Natural killer cell (primary cell): ENCODE measurements at regions not wholly inside any gene's neighbourhood (a gene's known extent, or its start where the extent isn't known, plus 50 kb on each side); places are given as distances from the start of the nearest gene placed in this dataset.

Experiments used
- ATAC-seq, 3 donors: fragments of 150-1000 bp in 2 of 3; fragments of 200-7000 bp in 1 of 3; cut with Tn5 transposase; 1 replicate in 1 of 3; 2 replicates in 2 of 3; pipeline ENCODE4 v1.10.0; 2021; ENCODE audit warnings: mild to moderate bottlenecking in 2 of 3, moderate library complexity in 2 of 3
- DNase-seq, 2 donors: peaks; one replicate each; pipeline versions ENCODE4 v3.0.0 to v3.0.0-alpha.2; 2013 to 2021; ENCODE audit warnings: mixed read lengths in 1 of 2
- H3K27ac ChIP-seq: one replicate; pipeline ENCODE4 v1.5.1; 2013; ENCODE audit warnings: mild to moderate bottlenecking, low read length
- H3K27me3 ChIP-seq: one replicate; pipeline ENCODE4 v1.6.1; 2013; ENCODE audit warnings: low read length; ENCODE audit not compliant: control insufficient read depth, insufficient read depth
- H3K36me3 ChIP-seq: one replicate; pipeline ENCODE4 v1.6.1; 2013; ENCODE audit warnings: low read length; ENCODE audit not compliant: control insufficient read depth, insufficient read depth
- H3K4me1 ChIP-seq: one replicate; pipeline ENCODE4 v1.6.1; 2013; ENCODE audit warnings: low read length; ENCODE audit not compliant: control insufficient read depth, insufficient read depth
- H3K4me3 ChIP-seq: one replicate; pipeline ENCODE4 v1.5.1; 2013; ENCODE audit warnings: low read length
- H3K9me3 ChIP-seq: one replicate; pipeline ENCODE4 v1.6.1; 2013; ENCODE audit warnings: low read length; ENCODE audit not compliant: control insufficient read depth, insufficient read depth
- H3K27ac Mint-ChIP-seq, 2 donors: one replicate each; pipeline ENCODE4 v1.8.0; 2022; ENCODE audit warnings: mild to moderate bottlenecking in 2 of 2, mixed read lengths in 2 of 2, moderate library complexity in 1 of 2
- H3K27me3 Mint-ChIP-seq, 2 donors: one replicate each; pipeline ENCODE4 v1.8.0; 2022; ENCODE audit warnings: low read depth in 2 of 2, mixed read lengths in 2 of 2
- H3K36me3 Mint-ChIP-seq: one replicate; pipeline ENCODE4 v1.8.0; 2022; ENCODE audit warnings: mixed read lengths
- H3K4me1 Mint-ChIP-seq, 2 donors: one replicate each; pipeline ENCODE4 v1.8.0; 2022; ENCODE audit warnings: mixed read lengths in 2 of 2
- H3K4me3 Mint-ChIP-seq: one replicate; pipeline ENCODE4 v1.8.0; 2022; ENCODE audit warnings: mild to moderate bottlenecking, moderate library complexity, mixed read lengths
- H3K9me3 Mint-ChIP-seq, 2 donors: one replicate each; pipeline ENCODE4 v1.8.0; 2022; ENCODE audit warnings: mixed read lengths in 2 of 2
- CTCF ChIP-seq: fragments of 200-600 bp; IDR thresholded peaks from one replicate; pipeline ENCODE4 v1.8.0; 2022; ENCODE audit warnings: antibody characterized with exemption
- WGBS: methylation state at CpG from one replicate; pipeline ENCODE4 v1.1.7; 2013; ENCODE audit warnings: missing lambda C conversion rate; ENCODE audit not compliant: insufficient coverage; 5-methylcytosine and 5-hydroxymethylcytosine counted together
- intact Hi-C: fragments of 100-400 bp; cut with micrococcal nuclease; formaldehyde crosslinking; loops from one replicate; pipeline ENCODE4 v1.14.2; 2022

- H3K9me3 Mint-ChIP-seq = no peaks in the 10 kb centered on the region
- no peak overlapping the region for H3K27ac Mint-ChIP-seq
- TF ChIP-seq CTCF = no peak
- no peaks in the 10 kb centered on the region for H3K36me3 Mint-ChIP-seq
- intact Hi-C loops = no loop called here
- Histone ChIP-seq H3K27me3 (no peaks in the 10 kb centered on the region), H3K4me1 (no peaks in the 10 kb centered on the region), H3K36me3 (no peaks in the 10 kb centered on the region), H3K27ac (no peak overlapping the region), H3K4me3 (no peak overlapping the region), H3K9me3 (no peaks in the 10 kb centered on the region)
- peaks cover 13 to 27% of the 10 kb centered on the region in 2 donors for H3K27me3 Mint-ChIP-seq
- no peaks in the 10 kb centered on the region for H3K4me1 Mint-ChIP-seq
- DNase-seq (no peak), ATAC-seq (no peak)
- no peak overlapping the region for H3K4me3 Mint-ChIP-seq
- 40% methylated on average over 3 of the region's 3 CpGs for WGBS
These were observed 497.4 kb downstream of the ENC1 start for GRCh38 chr5:74143151-74143550.

GRCh38 chr5:74141053-74141452, 499.5 kb downstream of the ENC1 start:
- no peaks in the 10 kb centered on the region for H3K36me3 ChIP-seq
- no peak for ATAC-seq
- H3K27me3 ChIP-seq = no peaks in the 10 kb centered on the region
- no peak for TF ChIP-seq CTCF
- Mint-ChIP-seq H3K4me1 (no peaks in the 10 kb centered on the region), H3K9me3 (no peaks in the 10 kb centered on the region), H3K27me3 (peaks cover 11 to 33% of the 10 kb centered on the region in 2 donors), H3K36me3 (no peaks in the 10 kb centered on the region), H3K27ac (no peak overlapping the region), H3K4me3 (no peak overlapping the region)
- H3K4me3 ChIP-seq = no peak overlapping the region
- no peaks in the 10 kb centered on the region for H3K9me3 ChIP-seq
- no peak for DNase-seq
- no peak overlapping the region for H3K27ac ChIP-seq
- 91% methylated on average over 4 of the region's 4 CpGs for WGBS
- no peaks in the 10 kb centered on the region for H3K4me1 ChIP-seq
- intact Hi-C loops = no loop called here

- Histone ChIP-seq H3K9me3 (no peaks in the 10 kb centered on the region), H3K4me1 (no peaks in the 10 kb centered on the region), H3K27me3 (no peaks in the 10 kb centered on the region), H3K27ac (no peak overlapping the region), H3K36me3 (no peaks in the 10 kb centered on the region), H3K4me3 (no peak overlapping the region)
- 90% methylated on average over 2 of the region's 3 CpGs for WGBS
- Mint-ChIP-seq H3K27ac (no peak overlapping the region), H3K9me3 (no peaks in the 10 kb centered on the region), H3K4me1 (no peaks in the 10 kb centered on the region), H3K36me3 (no peaks in the 10 kb centered on the region), H3K27me3 (peaks cover 11 to 39% of the 10 kb centered on the region in 2 donors), H3K4me3 (no peak overlapping the region)
- no peak for TF ChIP-seq CTCF
- ATAC-seq (no peak), DNase-seq (no peak)
- intact Hi-C loops = no loop called here
These were observed 500.1 kb downstream of the ENC1 start for GRCh38 chr5:74140409-74140808.

GRCh38 chr5:74139589-74139988, 500.9 kb downstream of the ENC1 start:
- H3K9me3 Mint-ChIP-seq = no peaks in the 10 kb centered on the region
- H3K4me3 Mint-ChIP-seq = no peak overlapping the region
- no peak for TF ChIP-seq CTCF
- intact Hi-C loops = no loop called here
- H3K27ac ChIP-seq = no peak overlapping the region
- no peaks in the 10 kb centered on the region for H3K36me3 ChIP-seq
- 88% methylated on average over 6 of the region's 6 CpGs for WGBS
- H3K4me3 ChIP-seq = no peak overlapping the region
- H3K27me3 ChIP-seq = no peaks in the 10 kb centered on the region
- H3K9me3 ChIP-seq = no peaks in the 10 kb centered on the region
- peaks cover 9 to 34% of the 10 kb centered on the region in 2 donors for H3K27me3 Mint-ChIP-seq
- DNase-seq (no peak), ATAC-seq (no peak)
- no peak overlapping the region for H3K27ac Mint-ChIP-seq
- no peaks in the 10 kb centered on the region for H3K4me1 Mint-ChIP-seq
- no peaks in the 10 kb centered on the region for H3K36me3 Mint-ChIP-seq
- no peaks in the 10 kb centered on the region for H3K4me1 ChIP-seq
